Loucy (cell line): ENCODE measurements at regions not wholly inside any gene's neighbourhood (a gene's known extent, or its start where the extent isn't known, plus 50 kb on each side); places are given as distances from the start of the nearest gene placed in this dataset.
"Not testable (repeated sequence)": the region's sequence is repeated elsewhere in the genome, so short reads cannot be mapped to it uniquely, and the experiment has no call there.

Experiments
- CTCF ChIP-seq: fragments of 200-600 bp; sonication (generic); conservative IDR thresholded peaks from 2 replicates; pipeline ENCODE4 v1.5.1; 2014; ENCODE audit warnings: mild to moderate bottlenecking, antibody characterized with exemption, low read length
- EZH2phosphoT487 ChIP-seq: fragments of 200-600 bp; IDR thresholded peaks from 2 replicates; pipeline ENCODE4 v1.6.1; 2018; ENCODE audit warnings: antibody characterized with exemption, mild to moderate bottlenecking, moderate library complexity, borderline replicate concordance

- not testable (repeated sequence) for TF ChIP-seq CTCF, EZH2phosphoT487
Observed at GRCh38 chrX:138880293-138880692, 168.8 kb upstream of the FGF13 start.
